ENCODE measurements at regions not wholly inside any gene's neighbourhood (a gene's known extent, or its start where the extent isn't known, plus 50 kb on each side); places are given as distances from the start of the nearest gene placed in this dataset.

DNA sequence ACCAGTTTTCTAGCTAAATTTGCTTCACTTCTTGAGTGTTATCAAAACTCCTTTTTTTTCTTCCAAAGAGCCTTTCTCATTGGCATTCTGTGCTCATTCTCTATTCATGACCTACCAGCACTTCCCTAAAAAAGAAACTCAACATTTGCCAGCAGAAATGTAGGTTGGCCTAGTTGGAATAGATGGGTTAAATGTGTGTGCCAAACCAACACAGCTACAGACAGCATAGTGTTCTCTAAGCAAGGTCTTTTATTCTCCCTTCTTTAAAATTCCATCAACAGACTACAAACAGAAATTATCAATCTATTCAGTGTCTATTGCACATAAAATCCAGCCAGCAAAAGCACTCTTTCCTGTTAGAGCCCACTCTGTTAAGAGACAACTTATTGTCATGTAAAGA is 255.8 kb upstream of the PUM3 start:
- Histone ChIP-seq H3K36me3 (ENCODE audit: control insufficient read depth in 2 of 2, extremely low read depth in 1 of 2, insufficient read depth in 1 of 2, low read length in 1 of 2) (no peaks in the 10 kb centered on the region), H3K9me3 (no peaks in the 10 kb centered on the region), H3K27ac (ENCODE audit: low read length) (no peak overlapping the region), H3K4me1 (ENCODE audit: control insufficient read depth in 1 of 2, extremely low read depth in 1 of 2, insufficient read depth in 2 of 2, low read length in 2 of 2) (no peaks in the 10 kb centered on the region), H3K4me3 (ENCODE audit: control insufficient read depth in 1 of 2, extremely low read depth in 1 of 2, low read length in 1 of 2) (no peak overlapping the region), H3K27me3 (replicated peaks in 1 of 2; ENCODE audit: control insufficient read depth in 2 of 2, extremely low read depth in 1 of 2, insufficient read depth in 2 of 2, low read length in 1 of 2) (no peaks in the 10 kb centered on the region)
- peaks cover 4 to 5% of the 10 kb centered on the region in 2 donors for H3K27me3 Mint-ChIP-seq
- H3K4me1 Mint-ChIP-seq: no peaks in the 10 kb centered on the region
- CTCF ChIA-PET: no interaction called here
- peaks cover 0 to 4% (median 0%) of the 10 kb centered on the region in 3 donors for H3K9me3 Mint-ChIP-seq
- H3K27ac Mint-ChIP-seq: no peak overlapping the region
- no peak overlapping the region for H3K4me3 Mint-ChIP-seq
- no peak for DNase-seq
- POLR2A ChIA-PET: no interaction called here
- no peak for ATAC-seq (replicated peaks in 1 of 4)
- H3K36me3 Mint-ChIP-seq: no peaks in the 10 kb centered on the region

DNA sequence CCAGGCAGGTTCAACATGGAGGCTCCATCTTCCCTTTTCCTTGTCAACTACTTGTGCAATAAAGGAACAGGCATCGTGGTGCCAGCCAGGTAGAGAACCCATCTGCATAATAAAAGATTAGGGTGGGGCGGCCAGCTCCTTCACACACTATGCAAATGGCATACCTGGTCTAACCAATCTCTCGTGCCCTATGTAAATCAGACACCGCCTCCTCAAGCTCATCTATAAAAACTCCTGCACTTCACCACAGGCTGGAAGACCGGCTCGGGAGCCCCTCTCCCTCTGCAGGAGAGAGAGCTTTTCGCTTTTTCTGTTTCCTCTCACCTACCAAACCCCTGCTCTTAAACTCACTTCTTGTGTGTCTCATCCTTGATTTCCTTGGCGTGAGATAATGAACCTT is 244.3 kb upstream of the PUM3 start:
- Histone ChIP-seq H3K4me3 (ENCODE audit: control insufficient read depth in 1 of 2, extremely low read depth in 1 of 2, low read length in 1 of 2) (no peak overlapping the region), H3K27me3 (replicated peaks in 1 of 2; ENCODE audit: control insufficient read depth in 2 of 2, extremely low read depth in 1 of 2, insufficient read depth in 2 of 2, low read length in 1 of 2) (no peaks in the 10 kb centered on the region), H3K27ac (ENCODE audit: low read length) (no peak overlapping the region), H3K9me3 (no peaks in the 10 kb centered on the region), H3K36me3 (ENCODE audit: control insufficient read depth in 2 of 2, extremely low read depth in 1 of 2, insufficient read depth in 1 of 2, low read length in 1 of 2) (no peaks in the 10 kb centered on the region), H3K4me1 (ENCODE audit: control insufficient read depth in 1 of 2, extremely low read depth in 1 of 2, insufficient read depth in 2 of 2, low read length in 2 of 2) (no peaks in the 10 kb centered on the region)
- ChIA-PET POLR2A (no interaction called here), CTCF (no interaction called here)
- ATAC-seq (replicated peaks in 1 of 4): no peak
- WGBS (ENCODE audit: insufficient coverage): 90% methylated on average over 3 of the region's 8 CpGs
- DNase-seq: no peak
- no peaks in the 10 kb centered on the region for H3K9me3 Mint-ChIP-seq
- no peak overlapping the region for H3K27ac Mint-ChIP-seq
- H3K4me1 Mint-ChIP-seq: no peaks in the 10 kb centered on the region
- no peaks in the 10 kb centered on the region for H3K36me3 Mint-ChIP-seq
- H3K27me3 Mint-ChIP-seq: no peaks in the 10 kb centered on the region
- no peak overlapping the region for H3K4me3 Mint-ChIP-seq

DNA sequence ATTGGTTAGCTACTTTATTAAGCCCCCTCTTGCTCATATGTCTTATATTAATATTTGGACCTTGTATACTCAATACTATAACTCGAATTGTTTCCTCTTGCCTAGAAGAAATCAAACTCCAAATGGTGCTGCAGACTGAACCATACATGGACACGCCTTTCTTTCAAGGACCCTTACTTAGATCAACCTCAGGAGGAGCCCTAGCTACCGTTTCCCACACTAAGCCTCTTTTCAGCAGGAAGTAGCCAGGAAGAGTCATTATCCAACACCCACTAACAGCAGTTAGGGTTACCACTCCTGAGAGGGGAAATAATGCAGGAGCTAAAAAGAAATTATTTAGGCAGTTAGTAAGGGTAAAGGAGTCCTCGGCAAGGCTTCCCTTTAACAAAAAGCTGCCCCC is 243.8 kb upstream of the PUM3 start:
- ChIA-PET CTCF (no interaction called here), POLR2A (no interaction called here)
- no peak overlapping the region for H3K4me3 Mint-ChIP-seq
- Histone ChIP-seq H3K4me1 (ENCODE audit: control insufficient read depth in 1 of 2, extremely low read depth in 1 of 2, insufficient read depth in 2 of 2, low read length in 2 of 2) (no peaks in the 10 kb centered on the region), H3K27ac (ENCODE audit: low read length) (no peak overlapping the region), H3K36me3 (ENCODE audit: control insufficient read depth in 2 of 2, extremely low read depth in 1 of 2, insufficient read depth in 1 of 2, low read length in 1 of 2) (no peaks in the 10 kb centered on the region), H3K27me3 (replicated peaks in 1 of 2; ENCODE audit: control insufficient read depth in 2 of 2, extremely low read depth in 1 of 2, insufficient read depth in 2 of 2, low read length in 1 of 2) (no peaks in the 10 kb centered on the region), H3K9me3 (no peaks in the 10 kb centered on the region), H3K4me3 (ENCODE audit: control insufficient read depth in 1 of 2, extremely low read depth in 1 of 2, low read length in 1 of 2) (no peak overlapping the region)
- H3K27me3 Mint-ChIP-seq: no peaks in the 10 kb centered on the region
- no peak for ATAC-seq (replicated peaks in 1 of 4)
- no CpG with 5 or more reads among the region's 4 CpGs for WGBS (ENCODE audit: insufficient coverage)
- no peaks in the 10 kb centered on the region for H3K9me3 Mint-ChIP-seq
- H3K36me3 Mint-ChIP-seq: no peaks in the 10 kb centered on the region
- H3K27ac Mint-ChIP-seq: no peak overlapping the region
- no peak for DNase-seq
- no peaks in the 10 kb centered on the region for H3K4me1 Mint-ChIP-seq

DNA sequence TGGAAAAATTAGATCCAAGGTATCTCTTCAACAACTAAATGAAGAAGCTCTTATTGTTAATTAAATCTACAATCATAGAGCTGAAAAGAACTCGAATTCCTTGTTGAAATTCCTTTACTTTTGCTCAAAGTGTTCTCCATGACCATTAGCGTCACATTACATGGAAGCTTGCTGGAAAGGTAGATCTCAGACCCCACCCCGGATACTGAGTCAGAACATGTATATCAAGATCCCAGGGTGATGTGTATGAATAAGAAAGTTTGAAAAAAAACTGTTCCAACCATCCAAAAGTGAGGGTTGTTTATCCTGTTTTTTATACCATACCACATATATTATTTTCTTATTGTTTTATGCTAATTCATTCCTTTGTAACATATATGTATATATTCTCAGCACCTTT is 237.1 kb upstream of the PUM3 start:
- CTCF ChIA-PET: no interaction called here
- POLR2A ChIA-PET: no interaction called here
- no CpG with 5 or more reads among the region's 3 CpGs for WGBS (ENCODE audit: insufficient coverage)

DNA sequence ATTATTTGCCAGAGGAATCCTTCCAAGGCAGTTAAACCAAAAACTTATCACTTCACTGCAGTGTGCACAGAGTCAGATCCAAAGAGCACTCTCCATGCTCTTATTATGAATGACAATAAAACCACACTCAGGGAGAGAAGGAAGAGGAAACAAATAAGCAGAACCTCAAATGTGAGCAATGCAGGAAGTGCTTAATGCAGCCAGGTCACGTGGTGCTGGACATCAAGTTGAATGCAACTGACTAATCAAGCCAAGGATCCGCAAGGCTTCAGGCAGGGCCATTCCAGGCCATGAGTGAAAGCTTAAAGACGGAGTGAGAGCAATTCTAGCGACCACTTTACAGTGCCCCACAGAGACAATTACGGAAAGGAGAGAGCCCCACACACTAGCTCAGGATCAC is 230.4 kb upstream of the PUM3 start:
- Histone ChIP-seq H3K27me3 (replicated peaks in 1 of 2; ENCODE audit: control insufficient read depth in 2 of 2, extremely low read depth in 1 of 2, insufficient read depth in 2 of 2, low read length in 1 of 2) (no peaks in the 10 kb centered on the region), H3K27ac (ENCODE audit: low read length) (no peak overlapping the region), H3K4me1 (ENCODE audit: control insufficient read depth in 1 of 2, extremely low read depth in 1 of 2, insufficient read depth in 2 of 2, low read length in 2 of 2) (no peaks in the 10 kb centered on the region), H3K36me3 (ENCODE audit: control insufficient read depth in 2 of 2, extremely low read depth in 1 of 2, insufficient read depth in 1 of 2, low read length in 1 of 2) (no peaks in the 10 kb centered on the region), H3K4me3 (ENCODE audit: control insufficient read depth in 1 of 2, extremely low read depth in 1 of 2, low read length in 1 of 2) (no peak overlapping the region), H3K9me3 (no peaks in the 10 kb centered on the region)
- CTCF ChIA-PET: no interaction called here
- ATAC-seq (replicated peaks in 1 of 4) (no peak), DNase-seq (no peak)
- Mint-ChIP-seq H3K27me3 (peaks cover 0 to 9% of the 10 kb centered on the region in 2 donors), H3K4me1 (no peaks in the 10 kb centered on the region), H3K36me3 (no peaks in the 10 kb centered on the region), H3K9me3 (peaks cover 0 to 4% (median 3%) of the 10 kb centered on the region in 3 donors), H3K4me3 (no peak overlapping the region), H3K27ac (no peak overlapping the region)
- WGBS (ENCODE audit: insufficient coverage): 77% methylated on average over 5 of the region's 5 CpGs
- POLR2A ChIA-PET: no interaction called here

More for the DNA sequence above, 237.1 kb upstream of the PUM3 start:
- Mint-ChIP-seq H3K4me1 (no peaks in the 10 kb centered on the region), H3K36me3 (no peaks in the 10 kb centered on the region), H3K9me3 (no peaks in the 10 kb centered on the region), H3K27ac (no peak overlapping the region), H3K4me3 (no peak overlapping the region), H3K27me3 (no peaks in the 10 kb centered on the region)
- H3K9me3 ChIP-seq: no peaks in the 10 kb centered on the region
- no peaks in the 10 kb centered on the region for H3K36me3 ChIP-seq (ENCODE audit: control insufficient read depth in 2 of 2, extremely low read depth in 1 of 2, insufficient read depth in 1 of 2, low read length in 1 of 2)
- H3K27ac ChIP-seq (ENCODE audit: low read length): no peak overlapping the region
- no peaks in the 10 kb centered on the region for H3K27me3 ChIP-seq (replicated peaks in 1 of 2; ENCODE audit: control insufficient read depth in 2 of 2, extremely low read depth in 1 of 2, insufficient read depth in 2 of 2, low read length in 1 of 2)
- H3K4me3 ChIP-seq (ENCODE audit: control insufficient read depth in 1 of 2, extremely low read depth in 1 of 2, low read length in 1 of 2): no peak overlapping the region
- no peaks in the 10 kb centered on the region for H3K4me1 ChIP-seq (ENCODE audit: control insufficient read depth in 1 of 2, extremely low read depth in 1 of 2, insufficient read depth in 2 of 2, low read length in 2 of 2)
- DNase-seq: no peak
- ATAC-seq (replicated peaks in 1 of 4): no peak

DNA sequence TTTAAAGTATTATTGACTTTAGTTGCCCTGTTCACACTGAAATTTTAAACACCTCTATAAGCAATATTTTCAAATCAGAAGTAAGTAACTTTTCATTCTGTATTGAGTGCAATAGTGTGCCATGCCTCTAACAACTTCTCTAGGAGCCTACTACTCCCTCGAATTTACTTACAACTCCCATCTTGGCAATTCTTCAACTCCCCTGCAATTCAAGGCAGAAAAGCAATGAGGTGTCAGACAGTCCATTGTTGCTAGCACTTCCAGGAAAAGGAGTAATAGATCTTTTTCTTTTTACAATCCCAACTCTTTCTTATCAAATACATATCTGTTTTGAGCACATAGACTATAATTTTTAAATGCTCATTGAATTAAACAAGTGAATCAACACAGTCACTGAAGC is 222.7 kb upstream of the PUM3 start:
- Mint-ChIP-seq H3K36me3 (no peaks in the 10 kb centered on the region), H3K27me3 (peaks cover 6 to 9% of the 10 kb centered on the region in 2 donors), H3K4me1 (no peaks in the 10 kb centered on the region), H3K9me3 (peaks cover 0 to 7% (median 0%) of the 10 kb centered on the region in 3 donors), H3K27ac (no peak overlapping the region), H3K4me3 (no peak overlapping the region)
- ATAC-seq (replicated peaks in 1 of 4): no peak
- POLR2A ChIA-PET: no interaction called here
- H3K9me3 ChIP-seq: no peaks in the 10 kb centered on the region
- no peak overlapping the region for H3K4me3 ChIP-seq (ENCODE audit: control insufficient read depth in 1 of 2, extremely low read depth in 1 of 2, low read length in 1 of 2)
- H3K36me3 ChIP-seq (ENCODE audit: control insufficient read depth in 2 of 2, extremely low read depth in 1 of 2, insufficient read depth in 1 of 2, low read length in 1 of 2): no peaks in the 10 kb centered on the region
- CTCF ChIA-PET: no interaction called here
- no peak for DNase-seq
- no peaks in the 10 kb centered on the region for H3K4me1 ChIP-seq (ENCODE audit: control insufficient read depth in 1 of 2, extremely low read depth in 1 of 2, insufficient read depth in 2 of 2, low read length in 2 of 2)
- WGBS (ENCODE audit: insufficient coverage): 67% methylated on average over 1 of the region's 1 CpG
- no peak overlapping the region for H3K27ac ChIP-seq (ENCODE audit: low read length)
- no peaks in the 10 kb centered on the region for H3K27me3 ChIP-seq (replicated peaks in 1 of 2; ENCODE audit: control insufficient read depth in 2 of 2, extremely low read depth in 1 of 2, insufficient read depth in 2 of 2, low read length in 1 of 2)

DNA sequence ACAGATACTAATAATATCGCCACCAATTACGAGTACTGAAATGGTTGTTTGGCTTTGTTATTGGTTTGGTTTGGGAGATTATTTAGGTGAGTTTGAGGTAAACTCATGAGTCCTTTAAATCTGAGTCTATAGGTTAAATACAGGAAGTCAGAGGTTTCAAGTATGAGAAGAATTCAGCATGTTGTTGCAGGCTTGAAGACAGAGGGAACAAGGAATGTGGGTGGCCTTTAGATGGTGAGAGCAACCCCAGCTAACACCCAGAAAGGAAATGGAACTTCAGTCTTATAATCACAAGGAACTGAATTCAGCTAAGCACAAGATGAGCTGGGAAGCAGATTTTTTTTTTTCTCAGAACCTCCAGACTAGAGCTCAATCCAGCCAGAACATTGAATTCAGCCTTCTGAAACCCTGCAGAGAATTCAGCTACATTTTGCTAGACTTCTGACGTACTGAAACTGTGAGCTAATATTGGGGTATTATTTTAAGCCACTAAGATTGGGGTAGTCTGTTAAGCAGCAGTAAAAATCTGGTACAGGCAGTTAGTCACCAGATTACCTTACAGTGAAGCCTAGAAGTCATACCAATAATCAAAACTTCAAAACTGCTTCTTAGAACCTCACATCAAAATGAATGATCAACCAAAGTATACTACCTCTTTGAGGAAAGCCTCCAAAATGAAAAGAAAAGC is 216.0 kb upstream of the PUM3 start:
- Mint-ChIP-seq H3K36me3 (no peaks in the 10 kb centered on the region), H3K27me3 (peaks cover 0 to 5% of the 10 kb centered on the region in 2 donors), H3K9me3 (no peaks in the 10 kb centered on the region), H3K27ac (no peak overlapping the region), H3K4me3 (no peak overlapping the region), H3K4me1 (no peaks in the 10 kb centered on the region)
- ATAC-seq (replicated peaks in 1 of 4) (no peak), DNase-seq (no peak)
- Histone ChIP-seq H3K27ac (ENCODE audit: low read length) (no peak overlapping the region), H3K4me1 (ENCODE audit: control insufficient read depth in 1 of 2, extremely low read depth in 1 of 2, insufficient read depth in 2 of 2, low read length in 2 of 2) (no peaks in the 10 kb centered on the region), H3K9me3 (no peaks in the 10 kb centered on the region), H3K4me3 (ENCODE audit: control insufficient read depth in 1 of 2, extremely low read depth in 1 of 2, low read length in 1 of 2) (no peak overlapping the region), H3K36me3 (ENCODE audit: control insufficient read depth in 2 of 2, extremely low read depth in 1 of 2, insufficient read depth in 1 of 2, low read length in 1 of 2) (no peaks in the 10 kb centered on the region), H3K27me3 (replicated peaks in 1 of 2; ENCODE audit: control insufficient read depth in 2 of 2, extremely low read depth in 1 of 2, insufficient read depth in 2 of 2, low read length in 1 of 2) (peaks cover 0 to 2% of the 10 kb centered on the region in 2 experiments)
- POLR2A ChIA-PET: no interaction called here
- WGBS (ENCODE audit: insufficient coverage): 100% methylated on average over 1 of the region's 3 CpGs
- CTCF ChIA-PET: no interaction called here

All from T-cell (primary cell).